Trophoblast cell (in vitro differentiated cells and primary cell): ENCODE measurements at regions not wholly inside any gene's neighbourhood (a gene's known extent, or its start where the extent isn't known, plus 50 kb on each side); places are given as distances from the start of the nearest gene placed in this dataset.

Experiments used
- DNase-seq, 2 donors: peaks; one replicate each; pipeline ENCODE4 v3.0.0-alpha.2; 2016
- H2AFZ ChIP-seq: 2 replicates; pipeline ENCODE4 v1.6.1; 2013; ENCODE audit warnings: low read length, moderate library complexity, mild to moderate bottlenecking; ENCODE audit not compliant: insufficient read depth, poor library complexity
- H2AK5ac ChIP-seq: 2 replicates; pipeline ENCODE4 v1.6.1; 2013; ENCODE audit warnings: mild to moderate bottlenecking, low read length
- H2BK120ac ChIP-seq: 2 replicates; pipeline ENCODE4 v1.6.1; 2013; ENCODE audit warnings: low read length, mild to moderate bottlenecking, moderate library complexity; ENCODE audit not compliant: insufficient read depth, poor library complexity
- H2BK12ac ChIP-seq: 2 replicates; pipeline ENCODE4 v1.6.1; 2013; ENCODE audit warnings: mild to moderate bottlenecking, low read length, moderate library complexity
- H2BK5ac ChIP-seq: 2 replicates; pipeline ENCODE4 v1.6.1; 2013; ENCODE audit warnings: low read length, low read depth, moderate library complexity, mild to moderate bottlenecking; ENCODE audit not compliant: poor library complexity
- H3K14ac ChIP-seq: 2 replicates; pipeline ENCODE4 v1.6.1; 2013; ENCODE audit warnings: mild to moderate bottlenecking, low read length
- H3K18ac ChIP-seq: 2 replicates; pipeline ENCODE4 v1.6.1; 2013; ENCODE audit warnings: mild to moderate bottlenecking, low read length
- H3K23ac ChIP-seq: 2 replicates; pipeline ENCODE4 v1.6.1; 2013; ENCODE audit warnings: low read length
- H3K27ac ChIP-seq: 2 replicates; pipeline ENCODE4 v1.5.1; 2013; ENCODE audit warnings: low read depth, mild to moderate bottlenecking, inconsistent platforms, low read length, moderate library complexity
- H3K27me3 ChIP-seq: 2 replicates; pipeline ENCODE4 v1.6.1; 2013; ENCODE audit warnings: inconsistent platforms, mild to moderate bottlenecking, low read length, moderate library complexity; ENCODE audit not compliant: insufficient read depth
- H3K36me3 ChIP-seq, 2 experiments: 1 replicate in 1 of 2; 2 replicates in 1 of 2; pipeline ENCODE4 v1.6.1; 2013; ENCODE audit warnings: low read length in 2 of 2, mild to moderate bottlenecking in 2 of 2, moderate library complexity in 1 of 2; ENCODE audit not compliant: insufficient read depth in 2 of 2, control insufficient read depth in 1 of 2
- H3K4ac ChIP-seq: 2 replicates; pipeline ENCODE4 v1.6.1; 2013; ENCODE audit warnings: low read depth, mild to moderate bottlenecking, low read length, moderate library complexity
- H3K4me1 ChIP-seq, 2 experiments: 1 replicate in 1 of 2; 2 replicates in 1 of 2; pipeline ENCODE4 v1.6.1; 2013; ENCODE audit warnings: low read length in 2 of 2, mild to moderate bottlenecking in 2 of 2, moderate library complexity in 1 of 2; ENCODE audit not compliant: insufficient read depth in 2 of 2, control insufficient read depth in 1 of 2
- H3K4me2 ChIP-seq: 2 replicates; pipeline ENCODE4 v1.6.1; 2013; ENCODE audit warnings: inconsistent platforms, mild to moderate bottlenecking, low read length, moderate library complexity
- H3K4me3 ChIP-seq: 2 replicates; pipeline ENCODE4 v1.5.1; 2013; ENCODE audit warnings: mild to moderate bottlenecking, low read depth, low read length, inconsistent platforms
- H3K79me1 ChIP-seq: one replicate; pipeline ENCODE4 v1.6.1; 2013; ENCODE audit warnings: low read length
- H3K79me2 ChIP-seq: 2 replicates; pipeline ENCODE4 v1.6.1; 2013; ENCODE audit warnings: low read length, mild to moderate bottlenecking; ENCODE audit not compliant: control insufficient read depth, insufficient read depth, poor library complexity
- H3K9ac ChIP-seq: 2 replicates; pipeline ENCODE4 v1.6.1; 2013; ENCODE audit warnings: mild to moderate bottlenecking, low read length
- H3K9me3 ChIP-seq: 2 replicates; pipeline ENCODE4 v1.6.1; 2013; ENCODE audit warnings: low read depth, mild to moderate bottlenecking, control low read depth, inconsistent platforms, low read length; ENCODE audit not compliant: insufficient read depth
- H4K12ac ChIP-seq: 2 replicates; pipeline ENCODE4 v1.6.1; 2013; ENCODE audit warnings: low read depth, mild to moderate bottlenecking, low read length, moderate library complexity
- H4K8ac ChIP-seq: 2 replicates; pipeline ENCODE4 v1.6.1; 2013; ENCODE audit warnings: low read depth, mild to moderate bottlenecking, low read length, moderate library complexity
- H4K91ac ChIP-seq: one replicate; pipeline ENCODE4 v1.6.1; 2013; ENCODE audit warnings: low read depth, mild to moderate bottlenecking, low read length, moderate library complexity
- WGBS: extraction: QIAGEN DNeasy Blood & Tissue Kit; methylation state at CpG from one replicate; pipeline ENCODE4 v1.1.7; 2013; ENCODE audit warnings: missing lambda C conversion rate; ENCODE audit not compliant: insufficient read length, insufficient coverage; ENCODE audit errors: extremely low coverage; 5-methylcytosine and 5-hydroxymethylcytosine counted together

DNA sequence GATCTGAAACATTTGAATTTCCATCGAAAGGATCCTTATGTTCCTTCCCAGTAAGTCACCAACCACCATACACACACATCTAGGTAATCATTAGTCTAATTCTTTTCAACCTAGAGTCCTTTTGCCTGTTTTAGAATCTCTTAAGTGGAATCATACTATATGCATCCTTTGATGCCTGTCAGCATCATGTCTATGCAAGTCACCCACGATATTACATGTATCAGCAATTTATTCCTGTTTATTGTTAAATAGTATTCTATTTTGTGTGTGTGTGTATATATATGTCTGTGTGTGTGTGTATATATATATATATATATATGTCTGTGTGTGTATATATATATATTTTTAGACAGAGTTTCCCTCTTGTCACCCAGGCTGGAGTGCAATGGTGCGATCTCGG, 78.9 kb upstream of the RPH3AL start:
- Histone ChIP-seq H3K4me3 (no peak overlapping the region), H2BK12ac (no peak overlapping the region), H3K79me1 (no peaks in the 10 kb centered on the region), H4K8ac (no peak overlapping the region), H4K12ac (no peak overlapping the region), H2AK5ac (no peak overlapping the region), H3K14ac (no peak overlapping the region), H3K79me2 (no peaks in the 10 kb centered on the region), H3K27ac (no peak overlapping the region), H3K36me3 (no peaks in the 10 kb centered on the region), H4K91ac (no peak overlapping the region), H3K4me1 (no peaks in the 10 kb centered on the region), H3K18ac (no peak overlapping the region), H3K9ac (no peak overlapping the region), H3K4me2 (no peak overlapping the region), H3K9me3 (peaks cover 11% of the 10 kb centered on the region), H3K4ac (no peak overlapping the region), H3K23ac (no peak overlapping the region), H2BK120ac (no peak overlapping the region), H2AFZ (no peak overlapping the region), H2BK5ac (no peak overlapping the region), H3K27me3 (no peaks in the 10 kb centered on the region)
- WGBS, result no CpG with 5 or more reads among the region's 4 CpGs
- DNase-seq, result no peak

DNA sequence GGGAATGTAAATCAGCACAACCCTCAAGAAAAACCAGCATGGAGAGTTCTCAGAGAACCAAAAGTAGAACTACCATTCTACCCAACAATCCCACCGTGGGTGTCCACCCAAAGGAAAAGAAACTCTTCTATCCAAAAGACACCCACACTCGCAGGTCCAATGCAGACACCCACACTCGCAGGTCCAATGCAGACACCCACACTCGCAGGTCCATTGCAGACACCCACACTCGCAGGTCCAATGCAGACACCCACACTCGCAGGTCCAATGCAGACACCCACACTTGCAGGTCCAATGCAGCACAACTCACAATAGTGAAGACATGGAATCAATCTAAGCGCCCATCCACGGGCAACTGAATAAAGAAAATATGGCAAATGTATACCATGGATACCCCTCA, 77.0 kb upstream of the RPH3AL start:
- WGBS, result no CpG with 5 or more reads among the region's 8 CpGs
- Histone ChIP-seq H3K27me3 (no peaks in the 10 kb centered on the region), H3K79me2 (no peaks in the 10 kb centered on the region), H3K4me2 (no peak overlapping the region), H2BK120ac (no peak overlapping the region), H4K12ac (no peak overlapping the region), H2BK5ac (no peak overlapping the region), H3K9ac (no peak overlapping the region), H2BK12ac (no peak overlapping the region), H3K27ac (no peak overlapping the region), H3K4me3 (no peak overlapping the region), H3K14ac (no peak overlapping the region), H4K8ac (no peak overlapping the region), H3K18ac (no peak overlapping the region), H2AK5ac (no peak overlapping the region), H3K4me1 (no peaks in the 10 kb centered on the region), H2AFZ (no peak overlapping the region), H3K23ac (no peak overlapping the region), H3K79me1 (no peaks in the 10 kb centered on the region), H3K36me3 (no peaks in the 10 kb centered on the region), H3K4ac (no peak overlapping the region), H4K91ac (no peak overlapping the region), H3K9me3 (peaks cover 11% of the 10 kb centered on the region)
- DNase-seq, result no peak

DNA sequence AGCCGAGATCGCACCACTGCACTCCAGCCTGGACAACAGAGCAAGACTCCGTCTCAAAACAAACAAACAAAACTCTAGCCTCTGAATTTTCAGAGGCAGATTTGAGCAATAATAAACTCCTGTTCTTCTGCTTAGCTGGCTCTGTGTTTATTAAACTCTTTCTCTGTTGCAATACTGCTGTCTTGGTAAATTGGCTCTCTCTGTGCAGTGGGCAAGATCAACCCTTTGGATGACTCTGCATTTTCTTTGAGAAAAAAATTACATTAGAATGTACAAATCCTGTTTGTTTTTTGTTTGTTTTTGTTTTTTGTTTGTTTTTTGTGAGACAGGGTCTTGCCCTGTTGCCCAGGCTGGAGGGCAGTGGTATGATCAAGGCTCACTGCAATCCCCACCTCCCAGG, 75.8 kb upstream of the RPH3AL start:
- H3K79me2 ChIP-seq, result no peaks in the 10 kb centered on the region
- H2AFZ ChIP-seq, result no peak overlapping the region
- H3K79me1 ChIP-seq, result no peaks in the 10 kb centered on the region
- H2BK5ac ChIP-seq, result no peak overlapping the region
- H3K36me3 ChIP-seq, result no peaks in the 10 kb centered on the region
- H3K27me3 ChIP-seq, result no peaks in the 10 kb centered on the region
- H3K27ac ChIP-seq, result no peak overlapping the region
- H3K18ac ChIP-seq, result no peak overlapping the region
- H4K91ac ChIP-seq, result no peak overlapping the region
- H2BK120ac ChIP-seq, result no peak overlapping the region
- no peak overlapping the region for H3K23ac ChIP-seq
- no peak for DNase-seq
- no CpG with 5 or more reads among the region's 3 CpGs for WGBS
- H2BK12ac ChIP-seq, result no peak overlapping the region
- no peak overlapping the region for H3K9ac ChIP-seq
- H3K4me3 ChIP-seq, result no peak overlapping the region
- no peak overlapping the region for H2AK5ac ChIP-seq
- no peaks in the 10 kb centered on the region for H3K4me1 ChIP-seq
- no peak overlapping the region for H3K14ac ChIP-seq
- no peak overlapping the region for H3K4ac ChIP-seq
- peaks cover 11% of the 10 kb centered on the region for H3K9me3 ChIP-seq
- H4K12ac ChIP-seq, result no peak overlapping the region
- no peak overlapping the region for H3K4me2 ChIP-seq
- no peak overlapping the region for H4K8ac ChIP-seq

DNA sequence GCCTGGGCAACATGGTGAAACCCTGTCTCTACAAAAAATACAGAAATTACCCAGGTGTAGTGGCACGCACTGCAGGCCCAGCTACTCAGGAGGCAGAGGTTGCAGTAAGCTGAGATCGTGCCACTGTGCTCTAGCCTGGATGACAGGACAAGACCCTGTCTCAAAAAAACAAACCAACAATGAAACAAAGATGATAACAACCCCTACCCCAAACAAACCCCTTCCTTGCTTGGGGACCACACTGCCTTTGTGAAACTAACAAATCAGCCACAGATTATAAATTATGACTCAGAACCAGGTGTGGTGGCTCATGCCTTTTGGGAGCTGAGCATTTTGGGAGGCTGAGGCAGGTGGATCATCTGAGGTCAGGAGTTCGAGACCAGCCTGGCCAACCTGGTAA, 75.3 kb upstream of the RPH3AL start:
- WGBS, result no CpG with 5 or more reads among the region's 3 CpGs
- H4K8ac ChIP-seq, result no peak overlapping the region

More for the DNA sequence above, 75.3 kb upstream of the RPH3AL start:
- H3K18ac ChIP-seq, result no peak overlapping the region
- H3K27ac ChIP-seq, result no peak overlapping the region
- no peaks in the 10 kb centered on the region for H3K79me1 ChIP-seq
- no peak overlapping the region for H3K14ac ChIP-seq
- no peak overlapping the region for H3K23ac ChIP-seq
- no peak overlapping the region for H4K12ac ChIP-seq
- H3K4me3 ChIP-seq, result no peak overlapping the region
- DNase-seq, result no peak
- H3K9ac ChIP-seq, result no peak overlapping the region
- H3K4ac ChIP-seq, result no peak overlapping the region
- no peak overlapping the region for H2BK120ac ChIP-seq
- H2BK5ac ChIP-seq, result no peak overlapping the region
- H2BK12ac ChIP-seq, result no peak overlapping the region
- H3K36me3 ChIP-seq, result no peaks in the 10 kb centered on the region
- no peak overlapping the region for H3K4me2 ChIP-seq
- H2AFZ ChIP-seq, result no peak overlapping the region
- no peaks in the 10 kb centered on the region for H3K27me3 ChIP-seq
- H3K4me1 ChIP-seq, result no peaks in the 10 kb centered on the region
- H3K79me2 ChIP-seq, result no peaks in the 10 kb centered on the region
- H3K9me3 ChIP-seq, result peaks cover 11% of the 10 kb centered on the region
- no peak overlapping the region for H2AK5ac ChIP-seq
- H4K91ac ChIP-seq, result no peak overlapping the region
